LNCAP (cell line): ENCODE measurements at regions not wholly inside any gene's neighbourhood (a gene's known extent, or its start where the extent isn't known, plus 50 kb on each side); places are given as distances from the start of the nearest gene placed in this dataset.

ENCODE experiments used
- TF ChIP-seq, protein P1 (sequence below): fragments of 450-650 bp; IDR thresholded peaks from 2 replicates; pipeline ENCODE4 v1.5.1; 2017; ENCODE audit warnings: mild to moderate bottlenecking

DNA sequence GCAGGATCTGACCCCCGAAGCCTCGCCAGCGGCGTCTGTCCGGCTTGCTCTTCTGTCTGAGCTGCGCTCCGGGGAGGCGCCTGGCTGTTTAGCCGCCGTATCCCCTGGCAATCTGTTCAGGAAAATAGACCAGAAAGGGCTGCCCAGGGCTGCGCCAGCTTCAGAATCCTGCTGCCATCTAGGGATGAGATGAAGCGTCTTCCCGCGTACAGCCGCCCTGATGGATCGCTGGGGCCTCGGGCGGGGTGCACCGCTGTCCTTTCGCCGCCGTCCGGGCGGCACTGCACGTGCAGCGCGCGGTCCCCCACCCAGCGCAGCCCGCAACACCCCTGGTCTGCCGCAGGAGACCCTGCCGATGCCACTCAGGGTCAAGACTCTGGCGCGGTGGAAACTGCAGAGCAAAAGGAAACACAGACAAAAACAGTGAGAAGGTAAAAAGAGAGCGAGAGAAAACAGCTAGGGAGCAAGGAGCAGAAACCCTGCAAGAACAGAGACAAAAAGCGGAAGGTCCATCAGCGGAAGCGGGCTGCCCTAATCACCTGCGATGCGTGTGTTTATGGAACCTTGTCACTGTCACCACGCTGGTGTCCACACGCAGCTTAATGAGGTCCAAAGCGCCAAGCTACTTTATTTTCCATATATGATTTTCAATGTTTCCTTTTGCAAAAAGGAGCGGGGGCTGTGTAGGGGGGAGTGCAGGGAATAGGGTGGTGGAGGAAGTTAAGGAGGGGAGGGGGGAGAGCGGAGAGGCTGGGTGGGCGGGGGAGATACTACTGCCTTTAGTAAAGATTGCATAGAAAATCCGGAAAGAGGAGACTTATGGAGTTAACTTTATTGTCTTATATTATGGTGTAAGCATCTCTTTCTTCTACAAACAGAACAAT, 2113.3 kb upstream of the PIK3C3 start:
- TF ChIP-seq, protein P1, sequence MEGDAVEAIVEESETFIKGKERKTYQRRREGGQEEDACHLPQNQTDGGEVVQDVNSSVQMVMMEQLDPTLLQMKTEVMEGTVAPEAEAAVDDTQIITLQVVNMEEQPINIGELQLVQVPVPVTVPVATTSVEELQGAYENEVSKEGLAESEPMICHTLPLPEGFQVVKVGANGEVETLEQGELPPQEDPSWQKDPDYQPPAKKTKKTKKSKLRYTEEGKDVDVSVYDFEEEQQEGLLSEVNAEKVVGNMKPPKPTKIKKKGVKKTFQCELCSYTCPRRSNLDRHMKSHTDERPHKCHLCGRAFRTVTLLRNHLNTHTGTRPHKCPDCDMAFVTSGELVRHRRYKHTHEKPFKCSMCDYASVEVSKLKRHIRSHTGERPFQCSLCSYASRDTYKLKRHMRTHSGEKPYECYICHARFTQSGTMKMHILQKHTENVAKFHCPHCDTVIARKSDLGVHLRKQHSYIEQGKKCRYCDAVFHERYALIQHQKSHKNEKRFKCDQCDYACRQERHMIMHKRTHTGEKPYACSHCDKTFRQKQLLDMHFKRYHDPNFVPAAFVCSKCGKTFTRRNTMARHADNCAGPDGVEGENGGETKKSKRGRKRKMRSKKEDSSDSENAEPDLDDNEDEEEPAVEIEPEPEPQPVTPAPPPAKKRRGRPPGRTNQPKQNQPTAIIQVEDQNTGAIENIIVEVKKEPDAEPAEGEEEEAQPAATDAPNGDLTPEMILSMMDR, result peak; percentile 61

DNA sequence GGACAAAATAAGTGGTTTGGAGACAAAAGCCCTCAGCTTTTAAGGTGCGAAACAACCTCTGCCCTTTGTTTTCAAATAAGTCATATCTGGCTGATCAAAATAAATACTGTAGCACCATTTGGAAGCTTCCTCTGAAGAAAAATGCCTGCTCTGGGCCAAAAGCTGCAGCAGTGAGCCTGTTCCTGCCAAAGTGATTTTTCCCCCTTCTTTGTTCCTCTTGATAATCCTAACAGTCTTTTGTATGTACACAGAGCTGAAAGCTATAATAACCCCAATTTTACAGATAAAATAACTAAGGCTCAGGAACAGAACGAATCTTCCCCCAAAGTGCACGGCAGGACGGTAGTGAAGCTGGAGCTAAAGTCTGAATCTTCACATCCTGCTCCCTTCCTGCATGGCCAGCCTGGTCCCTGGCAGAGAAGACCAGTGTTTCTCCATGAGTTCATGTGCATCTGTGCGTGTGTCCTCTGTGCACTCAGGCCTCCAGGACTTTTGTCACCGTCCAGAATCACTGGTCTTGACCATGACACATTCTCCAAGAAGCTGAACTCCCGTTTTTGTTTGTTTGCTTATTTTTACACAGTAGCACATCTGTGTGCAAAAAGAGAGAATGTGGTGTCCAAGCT, 2114.1 kb upstream of the PIK3C3 start:
- TF ChIP-seq, protein P1, result no peak

DNA sequence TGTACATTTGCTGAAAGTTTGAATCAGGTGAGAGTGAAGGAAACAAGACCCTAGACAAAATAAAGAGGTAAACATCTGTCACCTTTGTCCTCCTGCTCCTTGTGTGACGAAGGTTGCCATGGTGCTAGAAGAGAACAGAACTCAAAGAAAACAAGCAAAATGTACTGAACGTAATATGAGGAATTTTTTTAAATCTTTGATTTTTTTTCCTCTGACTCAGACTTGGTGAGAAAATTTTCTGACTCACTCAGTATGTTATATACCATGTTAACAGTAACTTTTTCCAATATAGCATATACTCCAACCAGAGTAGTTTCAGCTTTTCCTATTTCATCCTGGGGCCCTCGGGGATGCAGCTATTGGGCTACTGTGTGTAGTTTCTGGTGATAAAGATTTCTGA, 2114.6 kb upstream of the PIK3C3 start:
- TF ChIP-seq, protein P1, result no peak

DNA sequence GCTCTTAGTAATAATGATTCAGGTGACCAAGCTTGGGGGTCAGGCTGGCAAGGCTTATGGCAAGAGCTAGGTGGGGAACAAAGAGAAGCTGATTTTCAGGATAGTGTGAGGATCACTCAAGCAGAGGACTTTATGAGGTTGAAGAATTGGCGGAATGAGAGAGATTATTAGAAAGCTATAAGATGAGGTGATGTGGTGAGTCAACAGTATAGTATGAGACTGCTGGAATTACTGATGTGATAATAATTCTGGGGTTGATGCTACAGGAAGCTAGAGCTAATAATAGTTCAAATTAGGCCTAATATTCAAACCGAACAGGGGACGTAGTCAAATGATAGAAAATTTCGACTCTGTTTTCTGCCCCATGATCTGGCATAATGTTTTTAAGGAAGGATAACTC, 2115.3 kb upstream of the PIK3C3 start:
- TF ChIP-seq, protein P1, result no peak

DNA sequence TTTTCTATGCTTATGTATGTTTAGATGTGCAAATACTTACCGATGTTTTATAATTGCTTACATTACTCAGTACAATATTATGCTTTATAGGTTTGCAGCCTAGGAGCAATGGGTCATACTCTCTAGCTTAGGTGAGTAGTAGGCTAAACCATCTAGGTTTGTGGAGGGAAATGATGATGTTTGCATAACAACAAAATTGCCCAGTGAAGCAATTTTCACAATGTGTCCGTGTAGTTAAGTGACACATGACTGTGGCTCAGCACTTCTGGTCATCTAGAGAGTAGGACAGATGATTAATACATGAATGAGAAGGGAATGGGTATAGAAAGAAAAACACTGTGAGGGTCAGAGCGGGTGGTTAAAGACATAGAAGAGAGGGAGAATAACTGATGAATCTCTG, 2116.2 kb upstream of the PIK3C3 start:
- TF ChIP-seq, protein P1, result no peak

DNA sequence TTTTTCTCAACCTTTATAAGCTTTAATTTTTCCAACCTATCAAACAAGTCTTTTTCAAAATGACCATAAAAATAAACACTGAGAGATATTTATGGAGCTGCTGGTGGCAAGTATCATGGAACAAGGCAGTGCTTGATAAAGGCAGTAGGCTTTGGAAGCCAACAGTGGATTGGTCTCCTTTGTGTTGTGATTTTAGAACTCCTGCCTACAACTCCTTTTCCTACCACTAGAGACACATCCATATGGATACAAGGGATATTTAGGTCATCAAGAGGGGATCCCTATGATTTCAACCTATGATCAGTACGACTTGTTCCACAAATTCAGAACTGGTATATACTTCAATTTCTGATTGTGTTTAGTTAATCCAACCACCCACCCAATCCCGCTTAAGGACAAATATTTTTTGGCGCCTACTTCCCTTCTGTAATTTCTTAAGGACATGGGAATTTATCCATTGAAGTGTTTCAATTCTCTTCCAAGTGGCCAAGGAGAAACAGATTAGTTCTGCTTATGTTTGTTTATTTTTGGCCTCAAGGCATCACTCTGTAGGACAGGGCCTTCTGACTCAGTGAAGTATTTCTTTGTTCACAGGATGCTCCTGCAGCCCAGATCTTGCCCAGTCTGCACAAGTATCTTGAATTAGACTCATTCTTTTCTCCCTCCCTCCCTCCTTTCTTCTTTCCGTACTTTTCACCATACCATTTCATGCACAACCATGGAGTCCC, 2119.6 kb upstream of the PIK3C3 start:
- TF ChIP-seq, protein P1, result no peak

DNA sequence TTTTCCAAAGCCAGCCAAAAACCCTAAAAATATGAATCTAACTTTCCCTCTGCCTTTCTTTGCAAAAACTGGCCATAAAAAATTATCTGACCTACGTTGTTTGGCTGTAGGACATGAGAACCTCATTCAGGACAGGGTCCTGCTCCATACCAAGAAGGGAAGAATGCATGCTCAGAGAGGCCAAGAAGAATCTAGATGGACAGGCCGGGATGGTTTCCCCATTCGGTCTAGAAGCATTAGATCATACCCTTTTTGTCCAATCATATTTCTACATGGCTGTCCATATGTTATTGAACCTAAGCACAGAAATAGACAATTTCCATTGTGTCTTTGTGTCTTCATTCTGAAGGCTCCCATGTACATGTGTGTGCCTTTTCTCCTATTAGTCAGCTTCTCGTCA, 2120.4 kb upstream of the PIK3C3 start:
- TF ChIP-seq, protein P1, result no peak
